ENCODE measurements at regions not wholly inside any gene's neighbourhood (a gene's known extent, or its start where the extent isn't known, plus 50 kb on each side); places are given as distances from the start of the nearest gene placed in this dataset.
A peak's percentile ranks its signal among the peaks of the same experiment; 100 is the strongest.
"Not testable (repeated sequence)": the region's sequence is repeated elsewhere in the genome, so short reads cannot be mapped to it uniquely, and the experiment has no call there.

DNA sequence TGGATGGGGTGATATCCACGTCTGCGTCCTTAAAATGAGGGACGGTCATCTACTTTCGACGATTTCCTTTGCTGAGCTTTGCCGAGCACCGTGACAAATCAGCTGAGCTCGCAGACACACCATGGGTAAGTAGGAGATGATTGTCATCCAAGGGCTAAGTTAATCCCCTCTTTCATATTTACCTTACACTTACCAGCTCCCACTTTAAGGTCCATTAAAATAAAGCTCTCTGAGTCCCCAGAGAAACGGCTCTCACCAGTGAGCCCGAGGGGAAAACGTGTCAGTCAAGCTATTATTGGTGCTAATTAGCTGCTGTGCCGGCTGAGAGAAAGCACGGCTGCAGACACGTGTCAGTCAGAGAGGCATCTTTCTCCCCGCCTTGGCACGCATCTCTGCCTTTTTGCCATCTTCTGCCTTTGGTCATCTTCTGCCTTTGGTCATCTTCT is 72.2 kb downstream of the CRLF2 start:
- DNase-seq: no peak

DNA sequence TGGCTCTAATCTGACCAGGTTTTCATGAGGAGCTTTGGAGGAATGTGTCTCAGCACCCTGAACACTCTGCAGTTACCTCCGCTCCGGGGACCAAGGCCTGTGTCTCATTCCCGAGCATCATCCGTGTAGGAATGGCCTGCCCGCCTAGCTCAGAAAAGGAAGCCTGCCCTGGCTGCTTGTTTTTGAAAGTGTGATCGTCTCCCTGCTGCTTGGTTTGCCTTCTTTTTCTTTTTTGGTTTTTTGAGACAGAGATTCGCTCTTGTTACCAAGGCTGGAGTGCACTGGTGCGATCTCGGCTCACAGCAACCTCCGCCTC is 73.3 kb downstream of the CRLF2 start:
- DNase-seq: no peak

DNA sequence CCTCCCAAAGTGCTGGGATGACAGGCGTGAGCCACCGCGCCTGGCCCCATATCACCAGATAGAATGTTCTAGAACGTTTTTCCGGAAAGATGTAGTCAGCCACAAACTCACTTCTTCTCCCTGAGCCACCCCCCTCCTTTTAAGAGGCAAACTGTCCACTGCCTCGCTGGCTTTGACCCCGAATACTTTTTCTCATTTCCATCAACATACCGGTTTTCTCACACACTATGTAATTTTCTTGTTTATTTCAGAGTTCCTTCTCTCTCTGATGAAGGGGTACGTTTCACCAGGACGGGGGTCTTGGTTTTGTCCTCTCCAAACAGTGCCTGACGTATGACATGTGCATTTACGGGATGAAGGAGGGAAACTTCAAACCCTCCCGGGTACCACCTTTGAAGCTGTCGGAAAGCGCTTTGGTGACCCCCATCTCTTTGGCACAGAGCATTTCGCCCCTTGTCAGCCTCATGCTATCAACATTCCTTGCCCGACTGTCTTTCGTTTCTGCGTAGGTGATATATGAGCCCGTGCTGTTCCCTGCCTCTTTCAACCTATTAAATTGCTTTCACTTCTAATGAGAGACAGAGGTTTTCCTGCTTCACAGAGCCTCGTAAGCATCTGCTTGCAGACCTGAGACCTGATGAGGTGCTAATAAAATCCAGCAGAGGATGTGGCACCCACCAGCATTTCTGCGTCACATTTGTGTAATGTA is 73.8 kb downstream of the CRLF2 start:
- no peak for DNase-seq

DNA sequence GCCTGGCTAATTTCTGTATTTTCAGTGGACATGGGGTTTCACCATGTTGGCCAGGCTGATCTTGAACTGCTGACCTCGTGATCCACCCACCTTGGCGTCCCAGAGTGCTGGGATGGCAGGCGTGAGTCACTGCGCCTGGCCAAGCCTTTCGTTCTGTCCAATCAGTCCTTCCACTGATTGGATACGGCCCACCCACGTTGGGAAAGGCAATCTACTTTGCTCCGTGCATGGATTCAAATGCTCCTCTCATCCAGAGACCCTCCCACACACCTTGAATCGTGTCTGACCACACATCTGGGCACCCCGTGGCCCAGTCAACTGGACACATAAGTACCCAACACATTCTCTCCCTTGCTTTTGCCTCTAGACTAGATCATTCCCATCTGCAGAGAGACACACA is 74.9 kb downstream of the CRLF2 start:
- DNase-seq: no peak

DNA sequence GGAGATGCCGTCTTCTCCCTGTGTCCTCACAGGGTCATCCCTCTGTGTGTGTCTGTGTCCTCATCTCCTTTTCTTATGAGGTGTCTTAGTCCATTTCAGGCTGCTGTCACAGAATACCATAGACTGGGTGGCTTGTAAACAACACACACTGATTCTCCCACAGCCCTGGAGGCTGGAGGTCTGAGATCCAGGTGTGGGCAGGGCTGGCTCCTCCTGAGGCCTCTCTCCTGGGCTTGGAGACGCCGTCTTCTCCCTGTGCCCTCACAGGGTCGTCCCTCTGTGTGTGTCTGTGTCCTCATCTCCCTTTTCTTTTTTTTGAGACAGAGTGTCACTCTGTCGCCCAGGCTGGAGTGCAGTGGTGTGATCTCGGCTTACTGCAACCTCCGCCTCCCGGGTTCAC is 75.9 kb downstream of the CRLF2 start:
- not testable (repeated sequence) for DNase-seq

DNA sequence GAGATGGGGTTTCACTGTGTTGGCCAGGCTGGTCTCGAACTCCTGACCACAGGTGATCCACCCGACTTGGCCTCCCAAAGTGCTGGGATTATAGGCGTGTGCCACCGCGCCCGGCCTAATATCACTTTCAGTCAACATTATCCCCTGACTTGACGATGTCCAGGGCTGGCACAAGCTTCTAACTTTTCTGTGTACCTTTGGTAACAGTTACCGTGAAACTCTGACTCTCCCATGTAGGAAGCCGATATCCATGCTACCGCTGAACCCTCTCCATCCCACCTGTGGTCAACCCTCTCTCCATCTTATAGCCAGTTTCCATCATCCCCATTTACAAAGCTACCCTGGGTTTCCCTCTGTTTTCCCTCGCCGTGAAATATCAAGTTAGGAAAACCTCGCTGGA is 77.5 kb downstream of the CRLF2 start:
- peak; percentile 16 for DNase-seq

DNA sequence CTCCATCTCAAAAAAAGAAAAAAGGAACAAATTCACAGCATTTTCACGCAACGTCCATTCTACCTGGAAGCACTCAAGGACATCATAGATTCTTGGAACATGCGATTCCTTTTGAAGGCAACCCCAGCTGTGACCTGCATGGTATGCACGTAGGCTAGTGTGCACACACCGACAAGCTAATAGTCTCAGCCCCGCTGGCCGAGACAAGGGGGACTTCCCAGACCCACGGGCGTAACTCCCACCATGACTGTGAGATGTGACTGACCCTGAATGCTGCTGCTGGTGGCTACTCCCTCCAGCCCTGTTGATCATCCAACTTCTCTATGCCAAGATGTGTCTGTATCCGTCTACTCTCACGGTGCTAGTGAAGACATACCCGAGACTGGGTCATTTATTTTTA is 78.3 kb downstream of the CRLF2 start:
- DNase-seq: peak; percentile 39

DNA sequence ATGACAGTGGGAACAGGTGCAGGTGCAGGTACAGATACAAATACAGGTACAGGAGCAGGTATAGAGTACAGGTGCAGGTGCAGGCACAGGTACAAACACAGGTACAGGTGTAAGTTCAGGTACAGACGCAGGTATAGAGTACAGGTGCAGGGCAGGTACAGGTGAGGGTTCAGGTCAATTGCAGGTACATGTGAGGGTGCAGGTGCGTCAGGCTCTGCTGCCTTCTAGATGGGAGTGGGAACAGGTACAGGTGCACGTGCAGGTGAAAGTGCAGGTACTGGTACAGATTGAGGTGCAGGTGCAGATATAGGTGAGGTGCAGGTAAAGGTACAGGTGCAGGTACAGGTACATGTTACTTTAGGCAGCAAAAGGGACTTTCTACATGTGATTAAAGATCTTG is 85.7 kb downstream of the CRLF2 start:
- no peak for DNase-seq

DNA sequence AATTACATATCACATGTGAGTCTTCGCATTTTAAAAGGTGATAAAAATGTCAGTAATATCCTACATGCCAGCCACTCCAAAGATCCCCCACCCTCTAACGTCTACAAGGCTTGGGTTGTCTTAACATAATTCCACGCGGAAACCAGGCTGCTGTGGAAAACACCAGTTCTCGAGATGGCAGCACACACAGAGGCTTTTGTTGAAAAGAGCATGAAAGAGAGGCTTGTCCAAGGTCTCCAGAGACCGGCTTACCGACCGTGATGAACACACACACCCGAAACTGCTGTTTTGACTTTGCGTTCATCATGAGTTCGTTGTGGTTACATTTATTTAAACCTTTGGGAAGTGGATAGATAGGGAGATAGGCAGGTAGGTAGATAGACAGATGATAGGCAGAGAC is 87.9 kb downstream of the CRLF2 start:
- DNase-seq: peak; percentile 34

DNA sequence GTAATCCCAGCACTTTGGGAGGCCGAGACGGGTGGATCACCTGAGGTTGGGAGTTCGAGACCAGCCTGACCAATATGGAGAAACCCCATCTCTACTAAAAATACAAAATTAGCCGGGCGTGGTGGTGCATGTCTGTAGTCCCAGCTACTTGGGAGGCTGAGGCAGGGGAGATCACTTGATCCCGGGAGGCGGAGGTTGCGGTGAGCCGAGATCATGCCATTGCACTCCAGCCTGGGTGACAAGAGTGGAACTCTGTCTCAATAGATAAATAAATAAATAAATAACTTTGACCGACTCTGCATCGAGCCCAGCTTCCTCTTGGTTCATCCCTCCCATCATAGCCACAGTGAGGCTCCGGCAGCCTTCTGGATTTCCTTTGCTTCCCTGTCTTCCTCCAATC is 89.6 kb downstream of the CRLF2 start:
- not testable (repeated sequence) for DNase-seq

DNA sequence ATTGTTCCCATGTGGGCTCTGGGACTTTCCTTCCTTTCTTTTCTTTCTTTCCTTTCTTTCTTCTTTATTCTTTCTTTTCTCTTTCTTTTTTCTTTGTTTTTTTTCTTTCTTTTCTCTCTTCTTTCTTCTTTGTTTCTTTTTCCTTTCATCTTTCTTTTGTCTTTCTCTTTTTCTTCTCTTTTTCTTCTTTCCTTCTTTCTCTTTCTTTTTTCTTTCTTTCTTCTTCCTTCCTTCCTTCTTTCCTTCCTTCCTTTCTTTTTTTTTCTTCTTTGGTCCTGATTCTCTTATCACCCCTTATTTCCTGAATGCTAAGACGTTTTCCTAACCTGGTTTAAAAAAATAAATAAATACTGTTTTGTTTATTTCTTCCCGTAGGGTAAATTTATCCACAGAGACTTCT is 93.2 kb downstream of the CRLF2 start:
- DNase-seq: no peak

DNA sequence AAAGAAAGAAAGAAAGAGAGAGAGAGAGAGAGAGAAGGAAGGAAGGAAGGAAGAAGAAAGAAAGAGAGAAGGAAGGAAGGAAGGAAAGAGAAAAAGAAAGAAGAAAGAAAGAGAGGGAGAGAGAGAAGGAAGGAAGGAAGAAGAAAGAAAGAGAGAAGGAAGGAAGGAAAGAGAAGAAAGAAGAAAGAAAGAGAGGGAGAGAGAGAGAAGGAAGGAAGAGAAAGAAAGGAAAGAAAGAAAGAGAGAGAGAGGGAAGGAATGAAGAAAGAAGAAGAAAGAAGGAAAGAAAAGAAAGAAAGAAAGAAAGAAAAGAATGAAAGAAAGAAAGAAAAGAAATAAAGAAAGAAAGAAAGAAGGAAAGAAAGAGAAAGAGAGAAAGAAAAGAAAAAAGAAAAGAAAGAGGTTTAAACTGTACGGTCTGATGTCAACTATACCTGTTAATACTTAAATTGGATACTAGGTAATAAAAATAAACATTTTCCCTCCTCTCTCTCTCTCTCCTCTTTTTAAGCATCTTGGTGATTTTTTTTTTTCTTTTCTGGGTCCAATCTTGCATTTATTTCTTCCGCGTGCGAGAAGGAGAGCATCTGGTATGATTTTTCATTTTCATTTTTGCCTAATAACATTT is 93.8 kb downstream of the CRLF2 start:
- DNase-seq: no peak

DNA sequence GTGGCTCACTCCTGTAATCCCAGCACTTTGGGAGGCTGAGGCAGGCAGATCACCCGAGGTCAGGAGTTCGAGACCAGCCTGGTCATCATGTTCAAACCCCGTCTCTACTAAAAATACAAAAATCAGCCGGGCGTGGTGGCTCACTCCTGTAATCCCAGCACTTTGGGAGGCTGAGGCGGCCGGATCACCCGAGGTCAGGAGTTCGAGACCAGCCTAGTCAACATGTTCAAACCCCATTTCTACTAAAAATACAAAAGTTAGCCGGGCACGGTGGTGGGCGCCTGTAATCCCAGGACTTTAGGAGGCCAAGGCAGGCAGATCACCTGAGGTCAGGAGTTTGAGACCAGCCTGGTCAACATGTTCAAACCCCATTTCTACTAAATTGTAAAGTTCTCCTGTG is 97.0 kb downstream of the CRLF2 start:
- not testable (repeated sequence) for DNase-seq

DNA sequence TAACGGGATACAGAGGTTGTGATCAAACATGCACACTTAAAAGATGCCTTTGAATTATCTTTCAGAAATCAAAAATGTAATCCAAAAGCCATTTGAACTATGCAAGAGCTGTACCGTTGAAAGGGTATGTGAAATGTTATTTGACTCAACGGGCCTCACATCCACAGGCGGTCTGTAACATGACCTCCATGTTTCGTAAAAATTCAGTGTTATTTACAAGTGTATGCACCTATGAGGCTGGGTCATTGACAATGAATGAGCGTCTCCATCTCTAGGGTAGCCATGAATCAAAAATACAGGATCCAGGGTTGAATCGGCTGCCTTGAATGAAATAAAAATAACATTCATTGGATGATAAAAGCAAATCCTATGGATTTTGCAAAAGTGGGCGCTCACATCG is 100.1 kb downstream of the CRLF2 start:
- DNase-seq: no peak

DNA sequence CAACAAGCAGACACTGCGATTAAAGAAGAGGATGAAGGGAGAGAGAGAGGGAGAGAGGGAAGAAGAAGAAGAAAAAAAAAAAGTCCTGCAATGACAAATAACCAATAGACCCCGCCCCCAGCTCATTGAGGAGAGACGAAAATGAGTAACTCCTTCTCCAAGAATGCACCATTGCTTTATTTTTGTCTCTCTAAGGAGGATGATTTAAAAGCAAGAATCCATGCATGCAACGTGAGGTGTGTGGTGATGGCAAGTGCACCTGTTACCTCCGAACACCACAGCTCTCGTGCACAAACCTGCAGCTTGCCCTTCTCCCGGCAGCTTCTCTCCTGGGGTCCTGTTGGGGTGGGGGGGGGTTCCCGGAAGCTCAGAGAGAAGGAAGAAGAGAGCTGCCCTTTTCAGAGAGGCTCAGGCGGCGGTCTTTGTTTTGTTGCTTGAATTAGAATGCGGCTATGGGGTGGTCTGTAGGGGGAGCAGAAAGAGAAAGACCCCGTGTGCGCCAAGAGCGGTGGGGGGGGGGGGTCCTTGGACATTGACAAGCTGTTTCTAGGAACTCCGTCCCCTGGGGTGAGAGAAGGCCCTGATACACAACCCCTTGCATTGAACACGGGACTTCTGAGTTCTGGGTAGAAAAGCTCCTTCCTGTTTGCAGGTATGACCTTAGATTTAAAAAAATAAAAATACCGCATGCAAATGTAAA is 100.7 kb downstream of the CRLF2 start:
- DNase-seq: no peak

DNA sequence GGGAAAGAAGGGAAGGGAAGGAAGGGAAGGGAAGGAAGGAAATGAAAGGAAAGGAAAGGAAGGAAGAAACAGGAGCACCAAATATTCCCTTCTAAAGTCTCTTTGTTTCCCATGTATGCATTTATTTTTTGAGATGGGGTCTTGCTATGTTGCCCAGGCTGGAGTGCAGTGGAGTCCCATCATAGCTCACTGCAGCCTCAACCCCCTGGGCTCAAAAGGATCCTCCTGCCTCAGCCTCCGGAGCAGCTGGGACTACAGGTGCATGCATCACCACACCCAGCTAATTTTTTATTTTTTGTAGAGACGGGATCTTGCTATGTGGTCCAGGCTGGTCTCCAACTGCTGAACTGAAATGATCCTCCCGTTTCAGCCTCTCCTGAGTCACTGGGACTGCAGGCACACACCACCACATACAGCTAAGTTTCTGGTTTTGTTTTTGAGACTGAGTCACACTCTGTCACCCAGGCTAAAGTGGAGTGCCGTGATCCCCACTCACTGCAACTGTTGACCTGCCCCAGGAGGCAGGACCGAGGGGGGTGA is 102.8 kb downstream of the CRLF2 start:
- no peak for DNase-seq

DNA sequence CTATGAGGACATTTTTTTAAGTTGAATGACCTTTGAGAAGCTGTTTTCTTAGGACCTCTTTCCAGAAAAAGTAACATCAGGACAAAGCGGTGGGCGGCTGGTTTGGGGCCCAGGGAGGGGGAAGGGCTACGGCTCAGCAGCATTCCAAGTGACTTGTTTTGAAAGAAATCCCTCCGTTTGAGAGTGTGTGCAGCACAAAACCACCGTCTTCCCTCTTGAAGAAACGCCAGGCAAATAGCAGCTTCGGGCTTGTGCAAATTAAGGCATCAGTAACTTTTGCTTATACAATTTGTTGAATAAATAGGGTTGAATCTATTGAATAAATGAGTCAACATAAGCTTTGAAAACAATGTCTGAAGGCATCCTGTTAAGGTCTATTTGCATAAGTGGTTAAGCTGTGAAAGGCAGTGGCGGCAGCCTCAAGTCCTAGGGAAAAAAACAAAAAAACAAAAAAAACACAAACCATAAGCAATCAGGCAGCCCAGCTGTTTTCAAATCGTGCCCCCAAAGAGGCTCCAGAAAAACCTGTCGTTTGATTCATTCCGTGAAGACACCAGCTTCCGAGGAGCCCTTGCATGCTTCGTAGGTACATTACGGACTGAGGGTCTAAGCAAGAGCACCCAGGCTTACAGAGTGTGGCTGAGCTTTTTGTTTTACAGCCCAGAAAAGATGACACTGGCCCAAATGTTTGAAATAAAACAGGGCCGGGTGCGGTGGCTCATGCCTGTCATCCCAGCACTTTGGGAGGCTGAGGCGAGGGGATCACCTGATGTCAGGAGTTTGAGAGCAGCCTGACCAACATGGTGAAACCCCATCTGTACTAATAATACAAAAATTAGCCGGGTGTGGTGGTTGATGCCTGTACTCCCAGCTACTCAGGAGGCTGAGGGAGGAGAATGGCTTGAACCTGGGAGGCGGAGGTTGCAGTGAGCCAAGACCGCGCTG is 103.7 kb downstream of the CRLF2 start:
- peak; percentile 56 for DNase-seq

DNA sequence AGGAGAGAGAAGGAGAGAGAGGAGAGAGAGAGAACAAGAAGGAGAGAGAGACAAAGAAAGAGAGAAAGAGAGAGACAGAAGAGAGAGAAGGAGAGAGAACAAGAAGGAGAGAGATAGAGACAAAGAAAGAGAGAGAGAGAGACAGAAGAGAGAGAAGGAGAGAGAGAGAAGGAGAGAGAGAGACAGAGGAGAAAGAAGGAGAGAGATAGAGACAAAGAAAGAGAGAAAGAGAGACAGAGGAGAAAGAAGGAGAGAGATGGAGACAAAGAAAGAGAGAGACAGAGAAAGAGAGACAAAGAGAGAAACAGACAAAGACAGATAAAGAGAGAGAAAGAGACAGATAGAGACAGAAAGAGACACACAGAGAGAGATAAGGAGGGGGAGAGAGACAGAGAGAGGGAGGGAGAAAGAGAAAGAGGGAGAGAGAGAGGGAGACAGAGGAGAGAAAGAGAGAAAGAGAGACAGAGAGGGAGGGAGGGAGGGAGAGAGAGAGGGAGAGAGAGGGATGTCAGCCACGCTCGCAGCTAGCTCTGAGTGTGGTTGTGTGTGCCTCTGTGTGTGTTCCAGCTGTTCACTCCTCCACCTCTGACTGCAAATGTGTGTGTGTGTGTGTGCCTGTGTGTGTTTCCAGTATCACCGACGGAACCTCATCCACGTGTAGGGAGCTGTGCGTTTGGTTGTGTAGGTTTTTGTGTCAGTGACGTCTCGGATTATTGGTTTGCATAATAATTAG is 105.8 kb downstream of the CRLF2 start:
- peak; percentile 42 for DNase-seq

DNA sequence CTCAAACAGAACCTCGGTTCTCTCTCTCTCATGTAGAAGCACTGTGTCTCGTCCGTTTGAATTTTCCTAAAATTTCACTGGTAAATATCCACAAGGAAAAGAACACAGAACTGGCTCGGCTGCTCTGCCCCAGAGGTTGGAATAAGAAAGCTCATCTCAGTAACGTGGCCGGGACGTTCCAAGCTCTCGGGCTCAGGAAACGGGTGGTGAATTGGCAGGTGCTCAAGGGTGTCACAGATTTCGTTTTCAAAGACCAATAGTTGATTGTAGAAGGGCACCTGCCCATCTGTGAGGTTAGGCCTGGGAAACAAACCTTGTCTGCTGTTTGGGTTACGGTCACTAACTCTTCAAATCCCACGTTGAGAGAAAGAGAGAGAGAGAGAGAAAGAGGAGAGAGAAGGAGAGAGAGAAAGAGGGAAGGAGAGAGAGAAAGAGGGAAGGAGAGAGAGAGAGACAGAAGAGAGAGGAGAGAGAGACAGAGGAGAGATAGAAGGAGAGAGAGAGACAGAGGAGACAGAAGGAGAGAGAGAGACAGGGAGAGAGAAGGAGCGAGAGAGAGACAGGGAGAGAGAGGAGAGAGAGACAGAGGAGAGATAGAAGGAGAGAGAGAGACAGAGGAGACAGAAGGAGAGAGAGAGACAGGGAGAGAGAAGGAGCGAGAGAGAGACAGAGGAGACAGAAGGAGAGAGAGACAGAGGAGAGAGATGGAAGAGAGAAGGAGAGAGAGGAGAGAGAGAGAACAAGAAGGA is 106.6 kb downstream of the CRLF2 start:
- peak; percentile 26 for DNase-seq

DNA sequence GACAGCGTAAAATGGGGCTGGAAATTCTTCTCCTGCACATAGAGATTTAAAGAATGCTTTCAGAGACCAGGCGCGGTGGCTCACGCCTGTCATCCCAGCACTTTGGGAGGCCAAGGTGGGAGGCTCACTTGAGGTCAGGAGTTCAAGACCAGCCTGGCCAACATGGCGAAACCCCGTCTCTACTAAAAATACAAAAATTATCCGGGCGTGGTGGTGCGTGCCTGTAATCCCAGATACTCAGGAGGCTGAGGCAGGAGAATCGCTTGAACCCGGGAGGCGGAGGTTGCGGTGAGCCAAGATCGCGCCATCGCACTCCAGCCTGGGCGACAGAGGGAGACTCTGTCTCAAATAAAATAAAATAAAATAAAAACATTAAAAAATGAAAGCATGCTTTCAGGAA is 107.4 kb downstream of the CRLF2 start:
- not testable (repeated sequence) for DNase-seq

DNA sequence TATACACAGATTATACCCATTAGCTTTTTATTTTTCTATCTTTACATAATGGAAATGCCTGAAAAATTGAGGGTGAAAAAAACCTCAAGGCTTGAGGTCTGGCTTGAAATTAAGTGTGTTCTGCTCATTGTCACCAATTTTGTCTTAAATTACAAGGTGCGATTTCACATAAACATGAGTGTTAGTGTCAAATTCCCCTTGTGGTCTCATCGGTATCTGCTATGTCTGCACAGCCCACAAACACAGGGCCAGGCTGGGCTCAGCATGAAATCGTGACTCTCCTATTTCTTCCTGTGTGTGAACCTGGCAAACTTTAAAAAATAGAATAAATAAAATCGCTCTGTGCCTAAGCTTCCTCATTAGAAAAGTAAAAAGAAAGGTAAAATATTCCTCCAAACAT is 109.1 kb downstream of the CRLF2 start:
- DNase-seq: no peak

Data from islet precursor cell (in vitro differentiated cells).